PC-3 (cell line): ENCODE measurements at regions not wholly inside any gene's neighbourhood (a gene's known extent, or its start where the extent isn't known, plus 50 kb on each side); places are given as distances from the start of the nearest gene placed in this dataset.

Source experiments
- EZH2 ChIP-seq: fragments of 300-600 bp; sonication (generic); IDR thresholded peaks from one replicate; pipeline ENCODE4 v1.6.1; 2017; ENCODE audit warnings: antibody characterized with exemption, mild to moderate bottlenecking, low read length; ENCODE audit not compliant: unreplicated experiment
- TF ChIP-seq, protein P1 (sequence below): fragments of 300-600 bp; sonication (generic); conservative IDR thresholded peaks from 2 replicates; pipeline ENCODE4 v1.5.1; 2017; ENCODE audit warnings: antibody characterized with exemption, low read depth, mild to moderate bottlenecking, low read length

DNA sequence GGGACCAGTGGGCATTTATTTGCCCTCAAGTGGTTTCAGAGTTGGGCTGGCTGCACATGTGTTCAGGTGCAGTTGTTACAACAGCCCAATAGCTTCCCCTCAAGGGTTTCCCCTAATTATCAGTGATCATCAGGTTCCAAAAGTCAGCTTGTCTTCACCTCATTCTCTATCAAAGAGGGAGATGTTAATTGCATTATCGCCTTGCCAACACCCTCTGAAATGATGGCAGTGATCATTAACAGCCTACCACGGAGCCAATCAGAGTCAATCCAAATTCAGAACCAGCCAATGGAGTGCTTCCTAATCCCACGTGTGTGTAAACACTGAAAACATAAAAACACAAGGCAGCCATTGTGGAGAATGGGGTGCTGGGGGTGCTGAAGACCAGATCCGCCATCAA lies 248.4 kb upstream of the ZNF507 start:
- TF ChIP-seq, protein P1, sequence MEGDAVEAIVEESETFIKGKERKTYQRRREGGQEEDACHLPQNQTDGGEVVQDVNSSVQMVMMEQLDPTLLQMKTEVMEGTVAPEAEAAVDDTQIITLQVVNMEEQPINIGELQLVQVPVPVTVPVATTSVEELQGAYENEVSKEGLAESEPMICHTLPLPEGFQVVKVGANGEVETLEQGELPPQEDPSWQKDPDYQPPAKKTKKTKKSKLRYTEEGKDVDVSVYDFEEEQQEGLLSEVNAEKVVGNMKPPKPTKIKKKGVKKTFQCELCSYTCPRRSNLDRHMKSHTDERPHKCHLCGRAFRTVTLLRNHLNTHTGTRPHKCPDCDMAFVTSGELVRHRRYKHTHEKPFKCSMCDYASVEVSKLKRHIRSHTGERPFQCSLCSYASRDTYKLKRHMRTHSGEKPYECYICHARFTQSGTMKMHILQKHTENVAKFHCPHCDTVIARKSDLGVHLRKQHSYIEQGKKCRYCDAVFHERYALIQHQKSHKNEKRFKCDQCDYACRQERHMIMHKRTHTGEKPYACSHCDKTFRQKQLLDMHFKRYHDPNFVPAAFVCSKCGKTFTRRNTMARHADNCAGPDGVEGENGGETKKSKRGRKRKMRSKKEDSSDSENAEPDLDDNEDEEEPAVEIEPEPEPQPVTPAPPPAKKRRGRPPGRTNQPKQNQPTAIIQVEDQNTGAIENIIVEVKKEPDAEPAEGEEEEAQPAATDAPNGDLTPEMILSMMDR: no peak
- TF ChIP-seq EZH2: no peak
